ENCODE measurements at regions not wholly inside any gene's neighbourhood (a gene's known extent, or its start where the extent isn't known, plus 50 kb on each side); places are given as distances from the start of the nearest gene placed in this dataset.

DNA sequence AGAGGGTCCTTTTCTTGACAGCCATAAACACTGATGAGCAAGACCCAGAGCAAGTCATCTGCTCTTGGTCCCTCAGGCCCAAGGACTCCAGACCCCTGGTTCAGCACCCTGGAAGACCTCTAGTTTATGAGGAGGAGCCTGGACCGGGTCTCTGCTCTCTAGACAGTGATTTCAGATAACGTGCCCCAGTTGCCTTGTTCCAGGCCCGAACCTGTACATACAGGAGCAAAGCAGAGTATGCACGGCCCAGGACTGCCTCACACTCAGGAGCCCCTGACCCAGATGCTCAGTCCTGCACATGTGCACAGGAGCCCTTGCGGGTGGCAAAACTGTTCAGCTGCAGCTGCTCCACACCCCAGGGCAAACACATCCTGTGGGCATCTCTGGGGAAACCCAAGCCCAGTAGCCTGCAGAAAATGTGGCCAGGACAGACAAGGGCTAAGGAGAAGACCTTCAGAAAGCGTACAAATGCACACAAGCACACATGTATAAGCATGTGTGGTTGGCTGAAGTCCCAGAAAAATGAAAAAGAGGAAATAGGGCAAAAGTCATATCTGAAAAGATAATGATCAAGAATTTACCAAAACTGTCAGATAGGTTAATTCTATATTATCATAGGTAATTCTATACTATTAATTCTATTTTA, 59.9 kb upstream of the CORO2B start (continued):
- no peak for TF ChIP-seq RXRA (IDR thresholded peaks at IDR 0.05; ENCODE audit: insufficient read depth, low read depth, low read length)
- TF ChIP-seq SAP30 (IDR thresholded peaks at IDR 0.05; ENCODE audit: insufficient read depth, insufficient replicate concordance, low read length) = no peak
- TF ChIP-seq HDAC2 (IDR thresholded peaks at IDR 0.05; ENCODE audit: borderline replicate concordance in 1 of 2, low read depth in 2 of 2, low read length in 2 of 2) = no peak
